Right renal cortex interstitium (tissue), 3 donors: ENCODE measurements at regions not wholly inside any gene's neighbourhood (a gene's known extent, or its start where the extent isn't known, plus 50 kb on each side); places are given as distances from the start of the nearest gene placed in this dataset.
"Not testable (repeated sequence)": the region's sequence is repeated elsewhere in the genome, so short reads cannot be mapped to it uniquely, and the experiment has no call there.

Experiments
- DNase-seq, 3 donors: peaks; one replicate each; pipeline ENCODE4 v3.0.0-alpha.2; 2013; ENCODE audit warnings: low read depth in 3 of 3, low spot score in 2 of 3

DNA sequence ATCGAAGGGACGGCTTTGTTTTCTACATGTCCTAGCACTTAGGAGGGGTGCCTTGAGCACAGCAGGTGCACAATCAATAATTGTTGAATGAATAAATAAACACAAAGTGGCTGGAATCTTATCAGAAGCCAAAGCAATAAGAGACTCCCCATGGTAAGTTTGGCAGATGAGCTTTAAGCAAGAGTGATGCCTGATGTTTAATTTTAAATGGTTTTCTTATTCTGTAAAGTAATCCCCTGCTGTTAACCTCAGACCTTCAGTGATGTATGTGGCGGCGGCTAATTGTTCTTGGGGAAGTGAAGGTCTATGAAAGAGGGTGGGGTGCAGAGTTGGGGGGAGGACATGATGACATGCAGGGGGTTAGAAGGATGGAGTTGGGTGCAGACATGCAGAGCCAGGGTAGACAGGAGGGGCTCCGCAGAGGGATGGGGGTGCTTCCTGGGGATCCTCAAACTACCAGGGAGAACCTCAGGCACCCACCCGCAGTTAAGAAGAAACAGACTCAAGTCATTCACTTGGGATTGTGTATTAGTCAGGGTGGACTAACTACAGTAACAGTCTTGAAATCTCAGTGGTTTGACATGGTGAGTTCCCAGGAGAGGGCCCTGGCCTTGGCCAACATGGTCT is 65.7 kb upstream of the SHB start:
- no peak for DNase-seq

DNA sequence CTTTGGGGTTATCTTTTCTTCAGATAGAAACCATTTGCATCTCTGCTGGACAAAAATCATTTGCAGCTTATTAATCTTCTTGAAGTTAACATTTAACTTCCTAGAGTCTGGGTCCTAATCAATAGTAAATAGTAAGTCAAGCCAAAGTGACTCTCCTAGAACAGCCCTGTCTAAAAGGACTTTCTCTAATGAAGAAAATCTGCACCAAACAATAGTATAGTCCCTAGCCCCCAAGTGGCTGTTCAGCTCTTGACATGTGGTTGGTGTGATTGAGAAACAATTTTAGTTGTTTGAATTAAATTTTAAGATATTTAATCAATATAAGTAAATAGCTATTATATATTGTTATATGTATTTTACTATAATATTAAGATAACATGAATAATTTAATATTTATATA is 64.6 kb upstream of the SHB start:
- DNase-seq, result no peak

DNA sequence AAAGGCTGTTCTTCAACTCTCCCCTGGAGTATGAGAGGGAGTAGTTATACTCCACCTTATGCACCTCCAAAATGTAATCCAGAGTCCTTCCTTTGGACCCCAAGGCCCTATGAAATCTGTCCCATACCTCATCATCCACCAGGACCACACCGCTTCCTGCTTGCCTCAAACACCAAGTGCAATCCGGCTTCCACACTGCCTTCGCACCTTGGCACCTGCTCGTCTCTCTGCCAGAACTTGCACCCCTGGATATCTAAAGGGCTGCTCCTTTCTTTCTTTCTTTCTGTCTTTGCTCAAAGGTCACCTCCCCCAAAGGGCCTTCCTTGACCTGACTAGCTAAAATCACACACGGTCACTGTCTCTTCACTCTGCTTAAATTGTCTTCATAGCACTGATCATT is 63.9 kb upstream of the SHB start:
- DNase-seq, result no peak

DNA sequence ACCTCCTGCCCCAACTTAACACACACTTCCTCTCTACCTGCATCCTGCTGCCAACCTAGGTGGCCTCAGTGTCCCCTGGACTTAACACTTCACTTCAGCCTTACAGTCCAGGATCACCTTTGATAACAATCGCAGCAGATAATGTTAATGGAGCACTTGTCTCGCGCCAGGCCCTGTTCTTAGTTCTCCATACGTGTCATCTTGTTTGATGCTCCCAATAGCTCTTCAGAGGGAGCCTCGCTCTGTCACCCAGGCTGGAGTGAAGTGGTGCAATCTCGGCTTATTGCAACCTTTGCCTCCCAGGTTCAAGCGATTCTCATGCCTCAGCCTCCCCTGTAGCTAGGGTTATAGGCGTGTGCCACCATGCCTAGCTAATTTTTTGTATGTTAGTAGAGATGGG is 62.7 kb upstream of the SHB start:
- no peak for DNase-seq

DNA sequence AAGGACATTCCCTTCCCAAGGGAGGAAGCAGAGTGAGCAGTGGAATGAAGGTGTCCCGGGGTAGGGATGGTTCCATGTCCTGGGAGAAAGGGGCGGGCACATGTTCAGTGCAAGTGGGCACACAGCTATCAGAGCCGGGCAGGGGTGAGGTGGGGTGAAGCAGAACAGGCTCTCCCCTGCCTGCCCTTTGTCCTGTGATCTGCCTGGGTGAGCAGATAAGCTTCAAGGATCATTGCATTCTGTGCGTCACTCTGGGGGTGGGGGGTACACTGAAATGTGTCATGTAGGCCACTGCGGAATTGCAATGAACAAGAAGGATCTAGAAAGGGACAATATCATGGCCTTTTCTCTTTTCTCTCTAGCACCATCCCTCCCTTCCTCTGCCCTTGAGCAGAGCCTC is 61.7 kb upstream of the SHB start:
- no peak for DNase-seq

DNA sequence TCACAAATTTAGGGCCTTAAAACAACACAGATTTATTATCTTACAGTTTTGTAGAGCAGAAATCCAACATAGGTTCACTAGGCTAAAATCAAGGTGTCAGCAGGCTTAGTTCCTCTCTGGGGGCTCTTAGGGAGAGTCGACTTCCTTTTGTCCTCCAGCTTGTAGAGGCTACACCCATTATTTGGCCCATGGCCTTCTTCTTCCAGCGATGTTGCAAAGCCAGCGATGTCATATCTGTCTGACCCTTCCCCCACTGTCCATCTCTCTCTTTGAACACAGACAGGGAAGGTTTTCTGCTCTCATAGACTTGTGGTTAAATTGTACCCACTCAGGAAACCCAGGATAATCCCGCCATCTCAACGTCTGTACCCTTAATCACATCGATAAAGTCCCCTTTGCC is 60.3 kb upstream of the SHB start:
- DNase-seq, result no peak

DNA sequence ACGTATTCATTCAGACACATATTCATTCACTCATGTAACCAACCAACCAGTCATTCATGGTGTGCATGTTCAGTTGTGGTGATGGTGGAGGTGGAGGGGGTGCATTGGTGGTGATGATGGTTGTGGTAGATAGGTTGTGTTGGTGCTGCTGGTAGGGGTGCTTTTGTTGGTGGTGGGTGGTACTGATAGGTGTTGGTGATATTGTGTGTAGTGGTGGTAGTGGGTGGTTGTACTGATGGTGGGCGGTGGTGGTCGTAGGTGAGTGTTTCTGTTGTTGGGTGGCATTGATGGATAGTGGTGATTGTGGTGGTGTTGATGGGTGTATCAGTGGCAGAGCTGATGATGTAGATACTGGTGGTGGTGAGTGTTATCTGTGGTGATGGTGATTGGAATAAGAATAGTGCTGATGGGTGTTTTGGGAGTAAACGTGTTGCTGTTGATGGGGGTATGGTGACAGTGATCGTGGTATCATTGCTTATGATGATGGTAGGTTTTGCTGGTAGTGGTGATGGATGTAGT is 59.8 kb upstream of the SHB start:
- no peak for DNase-seq

DNA sequence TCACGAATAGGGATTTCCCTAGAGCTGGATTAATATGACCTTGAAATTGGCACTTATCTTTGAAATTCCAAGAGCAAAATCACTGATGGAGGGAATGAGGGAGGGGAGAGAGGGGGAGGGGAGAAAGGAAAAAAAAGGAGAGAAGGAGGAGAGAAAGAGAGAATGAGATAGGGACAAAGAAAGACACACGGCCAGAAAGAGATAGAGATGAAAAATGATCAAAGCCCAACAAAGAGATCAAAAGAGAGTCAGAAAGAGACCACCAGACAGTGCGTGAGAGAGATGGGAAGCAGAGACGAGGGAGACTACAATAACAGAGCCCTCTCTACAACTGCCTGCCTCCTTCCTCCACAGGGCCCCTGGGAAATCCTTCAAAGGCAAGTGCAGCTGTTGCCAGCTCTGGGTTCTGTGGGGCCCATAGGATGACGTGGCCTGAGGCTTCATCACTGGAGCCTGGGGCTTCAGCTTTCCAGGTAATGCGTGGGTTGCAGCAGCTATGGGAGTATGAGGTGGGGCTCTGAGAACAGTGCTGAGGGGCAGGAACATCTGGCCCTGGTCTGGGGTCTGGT is 58.3 kb upstream of the SHB start:
- DNase-seq, result no peak

DNA sequence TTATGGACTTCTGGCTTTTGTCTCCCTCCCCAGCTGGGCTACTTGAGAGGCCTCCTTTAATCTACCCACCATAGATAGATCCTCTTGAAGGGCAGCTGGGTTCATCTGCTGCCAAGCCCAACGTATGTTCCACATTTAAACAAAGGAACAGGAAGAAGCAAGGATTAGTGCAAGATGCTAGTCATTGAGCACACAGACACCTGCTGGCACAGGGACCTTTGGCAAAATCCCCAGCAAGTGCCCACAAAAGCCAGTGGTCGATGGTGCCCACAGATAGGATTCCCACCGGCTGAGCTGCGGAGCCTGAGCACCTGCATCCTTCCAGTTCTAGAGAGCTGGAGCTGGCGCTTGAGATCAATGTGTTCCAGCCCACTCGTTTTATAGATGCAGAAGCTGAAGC is 57.7 kb upstream of the SHB start:
- no peak for DNase-seq

DNA sequence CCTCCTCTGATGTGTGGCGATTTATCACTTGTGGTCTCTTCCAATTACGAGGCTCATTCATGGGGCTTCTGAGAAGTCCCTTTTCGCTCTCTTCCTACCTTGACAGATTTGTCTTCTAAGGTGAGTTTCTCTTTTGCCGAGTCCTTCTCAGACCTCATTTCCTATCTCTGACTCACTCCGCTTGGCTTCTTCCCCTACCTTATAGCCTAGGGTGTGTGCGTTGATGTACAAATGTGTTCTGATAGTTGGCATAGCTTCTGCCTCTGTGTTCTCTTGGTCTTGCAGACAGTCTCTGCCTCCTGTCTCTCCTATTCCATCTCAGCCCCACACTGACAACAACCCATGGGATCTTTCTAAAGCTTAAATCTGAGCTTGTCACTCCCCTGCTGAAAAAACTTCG is 56.9 kb upstream of the SHB start:
- DNase-seq, result no peak

DNA sequence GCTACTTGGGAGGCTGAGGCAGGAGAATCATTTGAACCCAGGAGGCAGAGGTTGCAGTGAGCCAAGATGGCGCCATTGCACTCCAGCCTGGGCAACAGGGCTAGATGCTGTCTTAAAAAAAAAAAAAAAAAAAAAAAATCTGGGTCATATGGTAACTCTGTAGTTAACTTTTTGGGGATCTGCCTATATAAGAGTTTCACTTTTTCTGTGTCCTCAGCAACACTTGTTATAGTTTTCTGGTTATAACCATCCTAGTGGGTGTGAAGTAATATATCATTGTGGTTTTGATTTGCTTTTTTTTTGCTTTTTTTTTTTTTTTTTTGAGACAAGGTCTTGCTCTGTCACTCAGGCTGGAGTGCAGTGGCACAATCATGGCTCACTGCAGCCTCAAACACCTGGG is 54.3 kb upstream of the SHB start:
- not testable (repeated sequence) for DNase-seq

DNA sequence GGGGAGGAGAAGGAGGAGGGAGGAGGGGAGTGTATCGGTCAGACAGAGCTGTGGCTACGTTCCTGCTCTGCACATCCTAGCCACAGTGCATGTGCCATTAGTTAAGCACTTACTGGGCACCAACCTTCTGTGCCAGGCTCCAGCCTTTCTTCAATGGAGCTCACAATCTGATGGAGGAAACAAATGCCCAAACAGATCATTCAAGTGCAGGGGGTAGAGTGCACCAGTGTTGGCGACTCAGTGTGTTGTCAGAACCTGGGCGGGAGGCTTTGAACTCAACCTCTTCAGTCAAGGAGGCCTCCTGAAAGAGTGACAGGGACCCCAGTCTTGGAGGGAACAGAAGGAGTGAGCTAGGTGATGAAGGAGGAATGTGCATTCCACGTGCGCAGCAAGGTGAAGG is 51.9 kb upstream of the SHB start:
- no peak for DNase-seq

DNA sequence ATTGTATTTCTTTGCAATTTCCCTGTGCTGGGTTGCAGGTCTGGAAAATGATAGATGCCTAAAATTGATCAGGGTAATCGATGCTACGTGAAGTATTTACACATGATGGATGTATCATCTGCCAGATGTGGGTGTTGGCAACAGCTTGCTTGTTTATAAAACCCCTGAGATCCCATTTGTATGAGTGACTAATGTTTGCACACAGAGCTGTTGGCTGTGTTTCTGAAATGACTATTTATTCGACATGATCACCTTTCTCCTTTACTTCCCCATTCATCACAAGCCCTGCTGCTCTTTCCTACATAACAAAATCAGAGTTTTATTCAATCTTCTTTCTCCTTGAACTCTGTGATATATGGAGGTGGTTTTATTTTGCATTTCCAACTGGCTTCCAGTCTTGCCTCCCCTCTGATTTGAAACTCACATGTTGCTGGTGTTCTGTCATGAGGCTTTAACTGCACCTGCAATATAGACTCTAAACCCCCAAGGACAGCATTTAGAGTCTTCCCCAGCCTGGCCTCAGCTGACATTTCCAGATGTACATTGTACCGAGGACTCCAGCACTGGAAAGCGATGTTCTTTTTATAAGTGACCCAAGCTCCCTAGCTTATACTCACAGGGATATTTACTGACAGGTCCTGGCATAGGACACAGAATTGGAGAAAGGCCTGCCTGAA is 50.7 kb upstream of the SHB start:
- no peak for DNase-seq

DNA sequence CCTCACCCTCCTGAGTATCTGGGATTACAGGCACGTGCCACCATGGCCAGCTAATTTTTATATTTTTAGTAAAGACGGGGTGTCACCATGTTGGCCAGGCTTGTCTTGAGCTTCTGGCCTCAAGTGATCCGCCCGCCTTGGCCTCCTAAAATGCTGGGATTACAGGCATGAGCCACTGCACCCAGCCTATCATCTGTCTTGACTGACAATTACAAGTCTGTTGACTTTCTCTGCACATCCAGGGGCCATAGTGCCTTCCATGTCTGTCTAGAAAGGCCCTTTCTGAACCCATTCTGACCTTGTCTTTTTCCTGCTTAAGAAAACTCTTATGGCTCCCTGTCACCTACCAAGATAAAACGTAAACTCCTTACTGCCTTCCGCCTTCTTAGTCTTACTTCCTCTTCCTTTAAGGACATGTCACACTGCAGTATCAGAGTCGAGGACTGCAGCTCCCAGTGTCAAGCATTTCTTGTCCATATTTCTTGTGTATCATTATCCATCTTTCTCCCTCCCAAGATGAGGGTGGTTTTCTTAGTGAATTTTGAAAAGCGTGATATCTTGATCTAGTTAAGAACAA is 49.9 kb upstream of the SHB start:
- DNase-seq, result no peak
